ENCODE measurements at regions not wholly inside any gene's neighbourhood (a gene's known extent, or its start where the extent isn't known, plus 50 kb on each side); places are given as distances from the start of the nearest gene placed in this dataset.

DNA sequence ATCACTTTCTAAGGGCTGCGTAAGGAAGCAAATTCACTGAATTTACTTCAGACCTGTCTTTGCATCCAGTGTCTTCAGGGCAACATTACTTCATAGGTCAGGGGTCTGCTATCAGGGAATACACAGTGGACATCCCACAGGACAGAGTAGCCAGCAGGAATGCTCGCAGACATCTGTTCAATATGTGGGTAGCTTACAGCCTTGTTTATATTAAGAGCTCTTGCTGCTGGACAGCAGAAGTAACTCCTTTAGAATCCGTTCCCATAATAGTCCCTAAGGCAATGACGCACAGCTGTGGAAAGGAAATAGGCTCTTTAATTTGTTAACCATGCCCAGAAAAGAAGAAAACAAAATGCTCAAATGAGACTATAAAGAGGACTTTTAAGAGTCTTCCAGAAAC, 198.7 kb downstream of the MOXD1 start:
- TF ChIP-seq CTCF (IDR thresholded peaks at IDR 0.05; ENCODE audit: low read length) (no peak), EZH2 (IDR thresholded peaks at IDR 0.05; ENCODE audit: borderline replicate concordance, low read length) (no peak)
